AG20443 (cell line): ENCODE measurements at regions not wholly inside any gene's neighbourhood (a gene's known extent, or its start where the extent isn't known, plus 50 kb on each side); places are given as distances from the start of the nearest gene placed in this dataset.
"Not testable (repeated sequence)": the region's sequence is repeated elsewhere in the genome, so short reads cannot be mapped to it uniquely, and the experiment has no call there.

Experiments
- DNase-seq: peaks from one replicate; pipeline ENCODE4 v3.0.0; 2012; ENCODE audit warnings: low spot score, mixed read lengths

DNA sequence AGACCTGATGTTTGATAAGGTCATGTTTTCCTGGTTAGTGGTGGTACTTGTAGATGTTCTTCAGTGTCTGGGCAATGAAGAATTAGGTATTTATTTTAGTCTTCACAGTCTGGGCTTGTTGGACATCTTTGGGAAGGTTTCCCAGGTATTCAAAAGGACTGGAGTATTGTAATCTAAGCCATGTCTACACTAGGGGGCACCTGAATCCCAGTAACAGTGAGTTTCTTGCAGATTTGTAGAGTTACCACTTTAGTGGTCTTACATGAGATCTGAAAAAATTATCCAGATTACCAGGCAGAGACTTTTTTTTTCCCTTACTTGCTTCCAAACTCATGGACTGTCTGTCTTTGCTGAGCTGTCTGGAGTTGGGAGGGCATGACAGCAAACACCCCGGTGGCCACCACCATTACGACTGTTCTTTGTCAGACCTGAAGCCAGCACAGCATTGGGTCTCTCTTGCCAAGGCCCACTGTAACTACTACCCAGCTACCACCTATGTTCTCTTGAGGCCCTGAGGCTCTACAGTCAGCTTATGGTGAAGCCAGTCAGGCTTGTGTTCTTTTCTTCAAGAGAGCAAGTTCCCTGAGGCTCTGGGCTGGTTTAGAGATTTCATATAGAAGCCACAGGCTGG, 820.7 kb upstream of the FBXO33 start:
- DNase-seq, result no peak

DNA sequence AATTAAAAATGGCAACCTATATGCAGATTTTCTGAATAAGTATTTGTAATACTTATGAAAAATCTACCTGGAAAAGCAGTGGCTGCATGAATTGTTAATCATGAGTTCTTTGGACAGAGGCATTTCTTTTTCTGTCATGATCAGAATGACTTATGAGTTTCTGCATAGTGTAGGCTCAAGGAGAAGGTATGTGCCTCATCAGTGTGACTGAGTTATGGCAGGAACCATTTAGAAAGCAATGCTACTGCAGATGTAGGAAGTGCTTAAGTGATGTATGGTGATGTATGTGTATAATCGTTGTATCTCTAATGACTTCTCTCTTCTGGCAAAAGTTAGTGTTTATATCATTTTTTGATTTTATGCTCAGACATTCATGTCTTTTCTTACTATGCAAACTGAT, 816.4 kb upstream of the FBXO33 start:
- no peak for DNase-seq

DNA sequence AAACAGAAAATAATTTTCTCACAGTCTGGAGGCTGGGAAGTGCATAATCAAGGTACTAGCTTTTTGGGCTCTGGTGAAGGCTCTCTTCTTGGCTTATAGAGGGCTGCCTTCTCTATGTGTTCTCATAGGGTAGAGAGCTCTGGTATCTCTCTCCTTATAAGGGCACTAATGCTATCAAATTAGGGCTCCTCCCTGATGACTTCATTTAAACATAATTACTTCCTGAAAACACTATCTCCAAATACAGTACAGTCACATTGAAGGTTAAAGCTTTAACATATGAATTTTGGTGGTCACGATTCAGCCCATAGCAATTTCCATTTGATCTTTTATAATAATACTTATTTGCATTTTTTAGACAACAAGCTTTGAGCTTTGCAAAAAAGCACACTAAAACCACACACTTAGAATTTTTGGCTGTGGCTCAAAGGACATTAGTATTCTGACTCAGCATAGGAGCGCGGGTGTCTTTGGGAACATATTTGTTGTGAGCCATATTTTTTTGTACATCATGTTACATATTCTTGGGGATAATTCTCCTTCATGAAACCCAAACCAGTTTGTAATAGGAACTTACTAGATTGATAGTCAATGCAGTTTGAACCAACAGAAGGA, 808.1 kb upstream of the FBXO33 start:
- no peak for DNase-seq

DNA sequence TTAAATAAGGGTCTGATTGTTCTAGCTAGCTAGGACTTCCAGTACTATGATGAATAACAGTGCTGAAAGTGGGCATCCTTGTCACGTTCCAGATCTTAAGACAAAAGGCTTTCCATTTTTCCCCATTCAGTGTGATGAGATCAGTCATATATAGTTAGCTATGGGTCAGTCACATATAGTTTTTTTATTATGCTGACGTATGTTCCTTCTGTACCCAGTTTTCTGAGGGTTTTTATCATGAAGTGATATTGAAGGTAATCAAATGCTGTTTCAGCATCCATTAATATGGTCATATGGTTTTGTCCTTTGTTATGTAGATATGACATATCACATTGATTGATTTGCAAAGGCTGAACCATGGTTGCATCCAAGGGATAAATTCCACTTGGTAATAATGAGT, 800.1 kb upstream of the FBXO33 start:
- DNase-seq, result no peak

DNA sequence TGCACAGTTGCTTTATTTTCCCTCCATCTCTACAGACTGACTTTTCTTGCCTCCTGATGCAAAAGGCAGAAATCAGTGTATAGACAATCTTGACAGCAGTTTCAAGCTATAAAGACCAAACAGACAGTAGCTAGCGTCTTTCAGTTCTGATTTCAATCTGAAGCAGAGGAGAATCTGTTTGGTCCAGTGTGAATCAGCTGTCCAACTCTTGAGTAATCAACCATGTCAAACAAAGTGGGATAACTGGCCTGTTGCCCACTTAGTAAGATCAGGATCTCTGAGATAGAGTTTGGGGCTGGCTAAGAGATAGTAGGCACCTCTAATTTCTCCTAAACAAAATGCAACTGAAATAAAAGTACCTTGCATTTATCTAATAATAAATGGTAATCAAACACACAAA, 797.4 kb upstream of the FBXO33 start:
- DNase-seq, result no peak

DNA sequence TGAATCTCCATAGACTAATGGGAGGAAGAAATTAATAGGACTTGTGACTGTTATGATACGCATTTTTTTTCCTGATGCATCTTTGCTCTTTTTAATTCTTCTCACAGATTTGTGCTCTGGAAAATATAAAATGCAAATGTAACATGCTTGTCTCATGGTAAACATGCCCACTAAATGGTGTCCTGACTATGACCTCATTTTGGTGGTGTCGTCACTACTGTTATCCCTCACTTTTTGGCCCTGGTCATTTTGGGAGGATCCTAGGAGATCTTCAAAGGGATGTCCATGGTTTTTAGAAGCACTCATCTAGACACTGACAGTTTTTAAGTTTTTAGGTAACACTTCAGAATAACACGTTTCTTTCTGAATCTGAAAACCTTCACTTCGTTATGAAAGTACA, 790.8 kb upstream of the FBXO33 start:
- DNase-seq, result no peak

DNA sequence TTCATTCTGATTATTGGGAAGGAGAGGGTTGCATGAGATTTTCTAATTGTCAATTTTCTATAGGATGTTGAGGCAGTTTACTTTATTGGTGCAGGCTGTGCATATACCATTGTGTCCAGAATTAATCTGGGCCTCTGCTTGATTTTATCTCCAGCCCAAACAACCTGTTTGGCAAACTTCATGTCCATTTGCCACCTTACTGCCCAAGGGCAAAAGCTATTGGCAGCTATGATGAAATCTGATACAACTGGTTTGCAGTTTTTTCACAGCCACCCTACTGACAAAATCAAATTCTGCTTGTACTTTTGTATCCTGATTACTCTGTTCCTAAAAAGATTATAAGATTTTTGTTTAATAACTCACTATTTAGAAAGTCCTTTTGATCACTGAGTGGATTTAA, 789.2 kb upstream of the FBXO33 start:
- no peak for DNase-seq

DNA sequence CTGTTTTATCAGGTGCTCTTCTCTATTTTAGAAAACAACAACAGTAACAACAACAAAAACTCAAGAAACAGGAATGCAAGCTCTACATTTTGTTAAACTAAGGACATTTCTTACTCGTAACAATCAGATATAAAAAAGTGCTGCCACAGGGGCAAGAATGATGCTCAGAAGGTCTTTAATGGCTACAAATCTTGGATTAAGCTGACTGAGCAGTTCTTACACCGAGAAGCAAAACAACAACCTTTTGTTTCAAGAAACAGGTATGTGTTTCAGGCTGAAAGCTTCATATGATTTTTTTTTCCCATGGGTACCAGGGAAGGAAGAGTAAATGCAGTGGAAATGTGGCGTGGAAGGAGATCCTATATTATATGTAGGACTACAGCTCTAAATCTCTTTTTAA, 786.8 kb upstream of the FBXO33 start:
- no peak for DNase-seq

DNA sequence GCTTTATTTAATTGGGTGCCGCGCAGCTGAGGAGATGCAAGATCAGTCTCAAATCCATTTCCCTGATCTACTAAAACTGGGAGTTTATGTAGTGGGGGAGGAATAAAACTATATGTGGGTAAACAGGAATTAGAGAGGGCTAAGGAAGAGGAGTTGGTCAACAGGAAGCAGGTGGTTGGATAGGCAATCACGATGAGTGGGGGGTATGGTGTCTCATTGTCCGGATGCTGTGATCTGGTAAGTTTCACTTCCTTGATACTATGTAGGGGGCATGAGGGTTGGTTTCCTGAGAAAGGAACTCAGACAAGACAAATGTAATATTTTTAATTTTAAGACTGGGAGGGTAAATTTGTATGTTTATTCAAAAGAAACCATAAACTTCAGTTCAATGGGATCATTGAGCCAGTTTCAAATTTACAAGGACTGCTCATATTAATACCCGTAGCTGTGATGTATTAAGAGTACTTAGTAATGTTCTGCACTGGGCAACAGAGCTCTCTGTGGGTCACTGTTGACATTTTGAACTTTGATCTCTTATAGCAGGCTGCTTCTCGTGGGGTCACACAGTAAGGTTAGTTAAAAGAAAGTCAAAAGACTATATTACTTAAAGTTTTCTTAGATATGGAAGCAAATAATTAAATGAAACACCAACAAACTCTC, 786.2 kb upstream of the FBXO33 start:
- DNase-seq, result no peak

DNA sequence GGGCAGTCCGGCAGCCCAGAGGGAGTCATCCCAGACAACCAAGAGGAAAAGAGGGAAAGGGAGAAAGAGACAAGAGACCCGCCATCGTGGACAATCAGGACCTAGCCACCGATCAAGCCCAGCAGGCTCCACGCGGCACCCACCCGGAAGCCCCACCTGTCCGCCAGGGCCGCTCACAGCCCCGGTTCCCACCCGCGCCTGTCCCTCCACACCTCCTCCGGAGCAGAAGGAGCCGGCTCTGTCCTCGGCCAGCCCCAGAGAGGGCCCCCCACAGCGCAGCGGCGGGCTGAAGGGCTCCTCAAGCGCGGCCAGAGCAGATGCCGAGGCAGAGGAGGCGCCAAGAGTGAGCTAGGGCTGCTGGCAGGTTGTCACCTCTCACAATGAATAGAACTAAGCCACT, 784.7 kb upstream of the FBXO33 start:
- no peak for DNase-seq

DNA sequence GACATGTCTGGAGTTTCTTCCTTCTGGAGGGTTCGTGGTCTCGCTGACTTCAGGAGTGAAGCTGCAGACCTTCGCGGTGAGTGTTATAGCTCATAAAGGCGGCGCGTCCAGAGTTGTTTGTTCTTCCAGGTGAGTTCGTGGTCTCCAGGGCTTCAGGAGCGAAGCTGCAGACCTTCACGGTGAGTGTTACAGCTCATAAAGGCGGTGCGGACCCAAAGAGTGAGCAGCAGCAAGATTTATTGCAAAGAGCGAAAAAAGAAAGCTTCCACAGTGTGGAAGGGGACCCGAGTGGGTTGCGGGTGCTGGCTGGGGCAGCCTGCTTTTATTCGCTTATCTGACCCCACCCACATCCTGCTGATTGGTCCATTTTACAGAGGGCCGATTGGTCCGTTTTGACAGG, 784.2 kb upstream of the FBXO33 start:
- DNase-seq, result not testable (repeated sequence)

DNA sequence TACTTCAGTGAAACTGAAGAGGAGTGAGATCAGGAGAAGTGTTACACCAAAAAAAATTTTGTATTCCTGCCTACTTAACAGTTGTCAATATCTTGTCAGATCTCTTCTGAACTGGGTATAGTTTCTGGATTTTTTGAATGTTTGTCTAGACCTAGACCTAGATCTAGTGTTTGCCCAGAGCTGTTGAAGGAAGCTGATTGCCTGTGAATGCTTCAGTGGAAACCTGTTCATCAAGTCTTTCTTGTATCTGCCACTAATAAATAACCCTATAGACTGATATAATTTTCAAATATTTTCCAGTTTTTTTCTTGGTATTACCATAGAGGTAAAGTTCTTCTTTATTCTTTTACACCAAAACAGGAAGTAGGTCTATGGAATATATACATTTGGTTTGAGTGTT, 781.5 kb upstream of the FBXO33 start:
- no peak for DNase-seq

DNA sequence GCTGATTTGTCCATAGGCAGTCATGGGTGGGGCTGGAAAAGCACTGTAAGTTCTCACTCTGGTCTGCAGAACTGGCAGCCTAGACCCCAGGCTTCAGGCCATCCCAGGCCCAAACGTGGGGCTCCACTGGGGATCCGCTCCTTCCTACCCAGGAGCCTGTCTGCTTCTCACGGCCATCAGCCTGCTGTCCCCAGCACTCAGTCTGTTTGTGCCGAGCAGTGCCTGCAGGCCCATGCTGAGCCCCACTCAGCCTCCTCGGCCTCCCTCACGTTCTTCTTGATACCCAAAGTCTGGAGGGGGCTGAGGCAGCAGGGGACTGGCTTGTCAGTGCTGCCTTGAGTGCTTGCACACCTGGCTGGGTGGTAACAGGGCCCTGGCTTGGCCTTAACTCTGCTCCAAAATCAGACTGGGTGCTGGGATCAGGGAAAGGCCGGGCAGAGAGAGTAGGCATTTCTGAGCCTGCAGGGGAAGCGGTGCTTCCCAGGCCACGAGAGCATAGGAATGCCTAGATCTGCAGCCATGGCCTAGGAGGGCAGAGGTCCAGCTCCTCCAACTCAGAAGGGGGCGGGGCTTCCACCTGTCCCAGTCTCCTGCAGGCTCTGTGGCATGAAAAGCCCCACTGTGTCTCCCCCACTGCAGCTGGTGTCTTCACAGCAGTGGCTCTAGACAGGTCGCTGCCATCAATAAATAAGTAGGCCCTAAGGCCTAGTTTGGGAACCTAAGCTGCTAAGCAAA, 772.4 kb upstream of the FBXO33 start:
- DNase-seq, result no peak

DNA sequence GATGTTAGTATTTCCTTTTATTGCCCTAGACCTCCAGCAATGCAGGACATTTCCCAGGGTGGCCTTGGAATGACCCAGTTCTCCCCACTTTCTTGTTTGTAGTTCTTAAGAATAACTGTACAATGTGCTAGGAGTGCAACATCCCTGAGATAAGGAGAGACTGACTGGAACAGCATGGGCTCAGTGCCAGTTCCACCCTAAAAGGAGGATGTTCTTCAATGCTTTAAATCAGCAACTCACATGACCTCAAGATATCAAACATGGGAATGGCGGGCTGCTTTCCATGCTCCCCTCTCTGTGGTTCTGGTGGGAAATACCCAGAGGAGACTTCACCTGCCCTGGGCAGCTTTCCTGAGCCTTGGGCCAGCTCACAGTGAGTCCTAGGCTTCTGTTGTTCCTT, 766.9 kb upstream of the FBXO33 start:
- no peak for DNase-seq

DNA sequence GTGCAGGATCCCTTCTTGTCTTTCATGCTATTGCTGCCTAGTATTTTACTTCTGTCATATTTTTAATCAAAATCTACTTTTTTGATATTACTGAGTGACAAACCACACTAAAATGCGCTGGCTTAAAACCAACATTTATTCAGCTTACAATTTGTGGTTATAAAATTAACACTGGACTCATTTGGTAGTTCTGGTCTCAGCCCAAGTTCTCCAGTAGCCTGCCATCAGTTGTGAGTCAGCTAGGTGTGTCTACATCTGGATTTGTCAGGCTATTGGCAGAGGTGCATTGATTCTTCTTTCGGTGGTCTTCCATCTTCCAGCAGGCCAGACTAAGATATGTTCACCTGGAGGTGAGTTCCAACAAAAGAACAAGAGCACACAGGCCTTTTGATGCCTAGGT, 765.1 kb upstream of the FBXO33 start:
- no peak for DNase-seq

DNA sequence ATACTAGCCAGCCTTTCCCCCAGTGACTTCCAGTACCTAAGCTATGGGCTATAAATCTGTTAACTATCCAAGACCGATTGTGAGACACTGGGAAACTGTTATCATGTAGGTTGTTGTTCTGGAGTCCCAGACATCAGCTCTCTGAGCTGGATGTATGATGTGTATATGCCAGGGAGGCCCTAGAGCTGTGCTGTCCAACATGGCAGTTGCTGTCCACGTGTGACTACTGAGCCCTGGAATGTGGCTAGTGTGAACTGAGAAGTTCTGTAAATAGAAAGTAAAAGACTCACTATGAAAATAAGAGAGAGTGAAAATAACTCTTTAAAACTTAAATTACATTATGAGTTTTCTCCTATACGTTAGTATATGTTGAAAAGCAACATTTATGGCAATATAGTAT, 755.8 kb upstream of the FBXO33 start:
- no peak for DNase-seq

DNA sequence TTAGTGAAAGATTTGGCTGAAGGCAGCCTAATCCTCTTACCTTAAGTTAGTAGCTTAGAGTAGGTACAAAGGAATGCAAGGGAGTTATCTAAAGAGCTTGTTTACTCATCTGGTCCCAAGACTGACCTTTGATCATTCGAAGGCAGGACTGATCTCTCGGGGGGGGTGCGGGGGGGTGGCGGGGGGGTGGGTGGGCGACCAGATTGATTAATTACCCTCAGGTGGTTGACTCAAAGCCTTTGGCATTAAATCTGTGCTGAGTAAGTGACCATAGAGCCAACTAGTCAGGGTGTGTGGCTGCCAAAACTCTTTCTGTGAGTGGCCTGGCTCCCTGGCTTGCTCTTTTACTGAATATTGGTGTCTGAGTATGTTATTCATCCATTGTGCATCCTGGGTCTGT, 731.9 kb upstream of the FBXO33 start:
- no peak for DNase-seq

DNA sequence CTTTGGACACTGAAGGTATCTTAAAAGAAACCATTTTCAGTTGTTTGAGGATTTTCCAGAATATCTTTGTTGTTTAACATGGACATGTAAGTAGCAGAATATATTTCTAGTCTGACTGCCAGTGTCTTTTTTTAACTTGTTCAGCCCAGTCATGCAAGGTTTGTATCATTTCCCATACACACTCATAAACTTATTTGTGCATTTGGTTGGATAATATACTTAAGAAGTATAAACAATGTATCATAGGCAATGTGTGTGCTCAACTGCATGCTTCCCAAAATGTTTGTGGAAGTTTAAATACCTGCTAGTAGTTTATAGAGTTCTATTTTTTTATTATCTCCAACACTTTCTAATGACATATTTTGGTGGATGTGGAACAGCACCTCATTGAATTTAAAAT, 707.4 kb upstream of the FBXO33 start:
- no peak for DNase-seq

DNA sequence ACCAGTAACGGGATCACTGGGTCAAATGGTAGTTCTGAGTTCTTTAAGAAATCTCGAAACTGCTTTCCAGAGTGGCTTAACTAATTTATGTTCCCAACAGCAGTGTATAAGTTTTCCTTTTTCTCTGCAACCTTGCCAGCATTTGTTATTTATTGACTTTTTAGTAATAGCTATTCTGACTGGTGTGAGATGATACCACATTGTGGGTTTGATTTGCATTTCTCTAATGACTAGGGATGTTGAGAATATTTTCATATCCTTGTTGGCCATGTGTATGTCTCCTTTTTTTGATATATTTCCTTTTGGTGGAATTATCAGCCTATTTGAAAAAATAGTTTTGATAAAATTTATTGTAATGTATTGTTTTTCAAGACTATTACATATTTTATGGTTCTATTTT, 701.2 kb upstream of the FBXO33 start:
- DNase-seq, result no peak

DNA sequence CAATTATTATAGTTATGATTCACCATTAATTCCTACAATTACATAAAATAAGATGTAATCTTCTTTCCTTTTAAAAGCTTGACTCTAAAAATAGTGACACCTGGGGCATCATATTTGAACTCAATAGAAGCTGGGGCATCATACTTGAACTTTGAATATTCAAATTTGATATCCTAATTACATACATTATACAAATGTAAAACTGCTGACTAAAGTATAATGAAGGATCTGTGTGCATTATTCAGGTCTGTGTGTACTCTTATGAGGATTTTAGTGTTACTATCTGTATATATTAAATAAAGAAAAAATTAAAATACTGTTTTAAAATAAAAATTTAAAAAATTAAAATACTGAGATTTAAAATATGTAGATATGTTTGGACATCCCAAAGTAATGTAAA, 696.9 kb upstream of the FBXO33 start:
- no peak for DNase-seq

DNA sequence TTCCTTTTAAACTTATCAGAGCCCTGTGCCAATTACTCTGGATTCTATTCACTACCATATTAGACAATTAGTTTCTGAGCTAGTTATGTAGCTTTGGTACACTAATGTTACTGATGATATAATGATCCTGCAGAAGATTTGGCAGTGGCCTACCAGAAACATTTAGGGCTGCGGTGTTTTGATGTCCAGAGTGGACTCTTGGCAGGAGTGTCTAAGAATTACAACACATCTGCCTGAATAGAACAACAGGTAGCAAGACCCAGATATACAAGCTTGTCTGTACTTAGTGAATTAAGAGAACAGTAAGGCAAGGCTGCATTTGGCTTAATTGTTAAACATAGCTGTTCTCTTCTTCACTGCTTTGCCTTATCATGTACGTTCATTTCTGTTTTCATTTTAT, 691.6 kb upstream of the FBXO33 start:
- DNase-seq, result no peak

DNA sequence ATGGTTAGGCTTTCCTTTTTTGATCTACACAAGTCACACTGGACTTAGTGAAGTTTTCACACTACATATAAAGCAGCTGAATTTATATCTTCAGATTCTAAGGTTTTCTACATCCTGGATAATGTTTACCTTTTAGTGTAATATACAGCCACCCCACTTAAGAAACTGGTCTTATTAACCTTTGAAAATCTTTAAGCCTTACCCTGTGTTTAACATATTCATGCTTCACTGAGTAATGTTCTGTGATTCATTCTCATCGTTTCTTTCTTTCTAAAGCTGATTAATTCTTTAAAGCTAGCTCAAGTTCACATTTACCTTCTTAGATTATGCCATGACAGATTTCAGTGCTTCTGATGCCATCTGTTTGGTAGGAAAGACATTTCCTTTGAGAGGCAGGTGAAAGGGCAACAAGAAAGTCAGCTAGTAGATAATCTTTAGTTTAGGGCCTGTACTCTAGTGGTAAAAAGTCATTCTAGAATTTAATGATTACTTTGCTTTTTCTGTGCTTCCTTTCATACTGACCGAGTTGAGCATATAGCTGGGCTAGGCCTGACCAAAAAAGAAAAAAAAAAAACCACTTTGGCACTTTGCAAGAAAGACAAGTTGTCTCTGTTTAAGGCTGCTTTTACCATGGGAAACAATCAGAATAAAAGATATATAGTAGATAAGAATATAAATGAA, 690.9 kb upstream of the FBXO33 start:
- DNase-seq, result no peak

DNA sequence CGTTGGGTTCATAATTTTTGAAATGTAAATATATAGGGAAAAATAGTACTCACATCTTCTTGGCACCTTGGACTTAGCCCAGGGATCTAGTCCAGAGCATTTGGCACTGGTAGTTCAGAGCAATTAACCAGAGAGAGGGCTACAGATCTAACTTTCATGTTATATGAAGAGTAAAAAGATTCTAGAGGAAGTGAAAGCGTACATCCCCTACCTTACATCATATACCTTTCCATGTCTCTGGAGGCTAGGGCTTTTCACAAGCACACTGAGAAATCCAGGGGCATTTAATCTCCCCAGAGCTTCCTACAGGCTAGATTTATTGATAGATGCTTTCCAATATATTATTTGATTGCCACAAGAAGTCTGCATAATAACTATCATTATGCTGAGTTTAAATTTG, 687.5 kb upstream of the FBXO33 start:
- DNase-seq, result no peak
